GM19240 (cell line): ENCODE measurements at regions not wholly inside any gene's neighbourhood (a gene's known extent, or its start where the extent isn't known, plus 50 kb on each side); places are given as distances from the start of the nearest gene placed in this dataset.
"Not testable (repeated sequence)": the region's sequence is repeated elsewhere in the genome, so short reads cannot be mapped to it uniquely, and the experiment has no call there.

Source experiments
- DNase-seq: peaks from one replicate; pipeline ENCODE4 v3.0.0; 2011; ENCODE audit warnings: low spot score; ENCODE audit not compliant: insufficient read length

GRCh38 chr20:24418731-24419130 is 50.7 kb upstream of the SYNDIG1 start:
- no peak for DNase-seq

GRCh38 chr20:24417485-24417884 is 51.9 kb upstream of the SYNDIG1 start:
- no peak for DNase-seq

GRCh38 chr20:24415444-24415843 is 54.0 kb upstream of the SYNDIG1 start:
- DNase-seq, result not testable (repeated sequence)

- DNase-seq, result no peak
Observed at GRCh38 chr20:24411834-24412216, 57.6 kb upstream of the SYNDIG1 start.

- DNase-seq, result no peak
Observed at GRCh38 chr20:24411003-24411833, 58.2 kb upstream of the SYNDIG1 start.

- no peak for DNase-seq
Observed at GRCh38 chr20:24407151-24407550, 62.3 kb upstream of the SYNDIG1 start.

GRCh38 chr20:24406750-24407149 is 62.7 kb upstream of the SYNDIG1 start:
- DNase-seq, result no peak

- no peak for DNase-seq
Observed at GRCh38 chr20:24406251-24406650, 63.2 kb upstream of the SYNDIG1 start.

GRCh38 chr20:24405810-24406209 is 63.6 kb upstream of the SYNDIG1 start:
- DNase-seq, result no peak

GRCh38 chr20:24403406-24403805 is 66.0 kb upstream of the SYNDIG1 start:
- no peak for DNase-seq

- no peak for DNase-seq
Observed at GRCh38 chr20:24402188-24402587, 67.2 kb upstream of the SYNDIG1 start.

- DNase-seq, result no peak
Observed at GRCh38 chr20:24395151-24395550, 74.3 kb upstream of the SYNDIG1 start.

GRCh38 chr20:24393903-24394302 is 75.5 kb upstream of the SYNDIG1 start:
- DNase-seq, result no peak

- no peak for DNase-seq
Observed at GRCh38 chr20:24392612-24393011, 76.8 kb upstream of the SYNDIG1 start.

- DNase-seq, result no peak
Observed at GRCh38 chr20:24389686-24390085, 79.7 kb upstream of the SYNDIG1 start.

- no peak for DNase-seq
Observed at GRCh38 chr20:24388828-24389380, 80.5 kb upstream of the SYNDIG1 start.

GRCh38 chr20:24385547-24385946 is 83.9 kb upstream of the SYNDIG1 start:
- DNase-seq, result no peak

- no peak for DNase-seq
Observed at GRCh38 chr20:24384865-24385264, 84.6 kb upstream of the SYNDIG1 start.

GRCh38 chr20:24382743-24383142 is 86.7 kb upstream of the SYNDIG1 start:
- DNase-seq, result no peak

GRCh38 chr20:24382331-24382730 is 87.1 kb upstream of the SYNDIG1 start:
- DNase-seq, result no peak

- no peak for DNase-seq
Observed at GRCh38 chr20:24381886-24382285, 87.5 kb upstream of the SYNDIG1 start.

- DNase-seq, result no peak
Observed at GRCh38 chr20:24379484-24379927, 89.9 kb upstream of the SYNDIG1 start.
